D721Med (cell line): ENCODE measurements at regions not wholly inside any gene's neighbourhood (a gene's known extent, or its start where the extent isn't known, plus 50 kb on each side); places are given as distances from the start of the nearest gene placed in this dataset.
"Not testable (repeated sequence)": the region's sequence is repeated elsewhere in the genome, so short reads cannot be mapped to it uniquely, and the experiment has no call there.

Experiments used
- DNase-seq: peaks from one replicate; pipeline ENCODE4 v3.0.0; 2011; ENCODE audit warnings: low spot score; ENCODE audit not compliant: insufficient read length
- FAIRE-seq: peaks from 2 replicates; lab custom pipeline; 2011; peaks lifted over from hg19 to GRCh38; lab: Jason Lieb, UNC
- TF ChIP-seq, protein P1 (sequence below): IDR thresholded peaks from 2 replicates; pipeline ENCODE4 v1.5.1; 2012; ENCODE audit warnings: mild to moderate bottlenecking, control low read depth; ENCODE audit not compliant: insufficient read depth; ENCODE audit errors: missing control alignments

GRCh38 chr2:144642131-144642530 lies 122.2 kb upstream of the ZEB2 start:
- TF ChIP-seq, protein P1, sequence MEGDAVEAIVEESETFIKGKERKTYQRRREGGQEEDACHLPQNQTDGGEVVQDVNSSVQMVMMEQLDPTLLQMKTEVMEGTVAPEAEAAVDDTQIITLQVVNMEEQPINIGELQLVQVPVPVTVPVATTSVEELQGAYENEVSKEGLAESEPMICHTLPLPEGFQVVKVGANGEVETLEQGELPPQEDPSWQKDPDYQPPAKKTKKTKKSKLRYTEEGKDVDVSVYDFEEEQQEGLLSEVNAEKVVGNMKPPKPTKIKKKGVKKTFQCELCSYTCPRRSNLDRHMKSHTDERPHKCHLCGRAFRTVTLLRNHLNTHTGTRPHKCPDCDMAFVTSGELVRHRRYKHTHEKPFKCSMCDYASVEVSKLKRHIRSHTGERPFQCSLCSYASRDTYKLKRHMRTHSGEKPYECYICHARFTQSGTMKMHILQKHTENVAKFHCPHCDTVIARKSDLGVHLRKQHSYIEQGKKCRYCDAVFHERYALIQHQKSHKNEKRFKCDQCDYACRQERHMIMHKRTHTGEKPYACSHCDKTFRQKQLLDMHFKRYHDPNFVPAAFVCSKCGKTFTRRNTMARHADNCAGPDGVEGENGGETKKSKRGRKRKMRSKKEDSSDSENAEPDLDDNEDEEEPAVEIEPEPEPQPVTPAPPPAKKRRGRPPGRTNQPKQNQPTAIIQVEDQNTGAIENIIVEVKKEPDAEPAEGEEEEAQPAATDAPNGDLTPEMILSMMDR, result no peak

DNA sequence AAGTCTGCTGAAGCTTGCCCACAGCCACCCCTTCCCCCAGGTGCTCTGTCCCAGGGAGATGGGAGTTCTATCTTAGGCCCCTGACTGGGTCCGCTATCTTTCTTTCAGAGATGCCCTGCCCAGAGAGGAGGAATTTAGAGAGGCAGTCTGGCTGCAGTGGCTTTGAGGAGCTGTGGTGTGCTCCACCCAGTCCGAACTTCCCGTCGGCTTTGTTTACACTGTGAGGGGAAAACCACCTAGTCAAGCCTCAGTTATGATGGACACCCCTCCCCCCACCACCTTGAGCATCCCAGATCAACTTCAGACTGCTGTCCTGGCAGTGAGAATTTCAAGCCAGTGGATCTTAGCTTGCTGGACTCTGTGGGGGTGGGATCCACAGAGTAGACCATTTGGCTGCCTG lies 118.3 kb upstream of the ZEB2 start:
- not testable (repeated sequence) for FAIRE-seq, DNase-seq

More at GRCh38 chr2:144642131-144642530, 122.2 kb upstream of the ZEB2 start:
- DNase-seq (no peak), FAIRE-seq (peak; percentile 81)

DNA sequence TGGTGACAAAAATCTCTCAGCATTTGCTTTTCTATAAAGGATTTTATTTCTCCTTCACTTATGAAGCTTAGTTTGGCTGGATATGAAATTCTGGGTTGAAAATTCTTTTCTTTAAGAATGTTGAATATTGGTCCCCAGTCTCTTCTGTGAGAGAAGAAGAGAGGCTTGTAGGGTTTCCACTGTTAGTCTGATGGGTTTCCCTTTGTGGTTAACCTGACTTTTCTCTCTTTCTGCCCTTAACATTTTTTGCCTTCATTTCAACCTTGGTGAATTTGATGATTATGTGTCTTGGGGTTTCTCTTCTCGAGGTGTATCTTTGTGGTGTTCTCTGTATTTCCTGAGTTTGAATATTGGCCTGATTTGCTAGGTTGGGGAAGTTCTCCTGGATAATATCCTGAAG lies 116.9 kb upstream of the ZEB2 start:
- FAIRE-seq, DNase-seq: not testable (repeated sequence)

- DNase-seq, result no peak
- no peak for FAIRE-seq
- TF ChIP-seq, protein P1, result no peak
Measured at GRCh38 chr2:144632809-144633208, 112.9 kb upstream of the ZEB2 start.

DNA sequence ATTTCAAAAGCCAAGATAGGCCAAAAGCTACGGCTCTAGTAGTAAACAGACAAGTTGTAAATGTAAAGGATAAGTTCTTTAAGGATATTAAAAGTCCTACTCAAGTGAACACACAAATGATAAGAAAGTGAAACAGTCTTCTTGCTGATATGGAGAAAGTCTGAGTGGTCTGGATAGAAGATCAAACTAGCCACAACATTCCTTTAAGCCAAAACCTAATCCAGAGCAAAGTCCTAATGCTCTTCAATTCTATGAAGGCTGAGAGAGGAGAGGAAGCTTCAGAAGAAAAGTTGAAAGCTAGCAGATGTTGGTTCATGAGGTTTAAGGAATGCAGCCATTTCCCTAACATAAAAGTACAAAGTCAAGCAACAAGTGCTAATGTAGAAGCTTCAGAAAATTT lies 111.7 kb upstream of the ZEB2 start:
- no peak for FAIRE-seq

DNA sequence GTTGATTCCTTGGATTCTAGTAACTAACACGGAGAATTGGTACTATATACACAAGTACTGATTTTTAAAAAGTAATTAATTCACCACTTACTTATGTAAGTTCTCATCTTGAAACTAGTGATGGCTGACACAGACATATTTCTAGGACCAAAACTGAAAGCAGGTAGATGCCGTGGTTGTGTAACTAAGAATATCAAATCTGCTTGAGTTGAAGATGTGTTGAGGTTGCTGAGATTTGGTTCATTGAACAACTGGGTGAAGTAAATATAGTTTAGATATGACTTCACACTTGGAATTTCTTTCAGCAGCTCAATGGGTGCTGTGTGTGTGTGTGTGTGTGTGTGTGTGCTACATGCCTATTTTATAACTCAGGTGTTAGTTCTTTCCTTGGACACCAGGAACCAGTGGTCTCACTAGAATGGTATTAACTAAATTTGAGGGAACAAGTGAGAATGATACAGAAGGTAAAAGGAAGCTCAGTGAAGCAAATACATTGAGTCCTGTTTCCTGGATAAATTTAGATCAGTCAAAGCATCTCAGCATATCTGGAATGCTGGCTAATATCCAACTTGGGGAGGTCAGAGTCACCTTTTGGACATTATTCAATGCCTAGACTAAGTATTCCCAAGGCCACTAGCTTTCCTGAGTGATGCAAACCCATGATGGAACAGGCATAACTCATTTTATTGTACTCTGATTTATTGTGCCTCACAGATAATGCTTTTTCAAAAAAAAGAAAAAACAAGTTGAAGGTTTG lies 110.7 kb upstream of the ZEB2 start:
- TF ChIP-seq, protein P1, result no peak
- no peak for FAIRE-seq
- no peak for DNase-seq

More for the DNA sequence above, 111.7 kb upstream of the ZEB2 start:
- no peak for DNase-seq
- TF ChIP-seq, protein P1, result no peak

DNA sequence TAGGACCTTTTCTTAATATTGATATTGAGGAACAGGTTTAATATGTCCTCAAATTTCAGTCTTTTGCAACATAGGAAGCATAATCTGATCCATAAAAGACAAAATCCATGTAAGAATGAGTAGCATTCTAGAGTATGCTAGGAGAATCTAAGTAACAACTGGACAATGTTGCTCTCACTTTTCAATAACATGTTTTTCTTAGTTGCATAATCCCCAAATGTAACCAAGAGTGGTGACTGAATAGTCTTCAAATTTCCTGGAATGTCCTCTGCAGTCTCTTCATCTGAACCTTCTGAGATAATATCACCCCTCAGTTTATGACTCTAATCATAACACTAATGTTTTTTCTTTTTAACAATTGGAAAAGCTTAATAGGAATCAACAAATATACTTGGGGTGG lies 110.0 kb upstream of the ZEB2 start:
- DNase-seq (no peak), FAIRE-seq (no peak)
- TF ChIP-seq, protein P1, result no peak

DNA sequence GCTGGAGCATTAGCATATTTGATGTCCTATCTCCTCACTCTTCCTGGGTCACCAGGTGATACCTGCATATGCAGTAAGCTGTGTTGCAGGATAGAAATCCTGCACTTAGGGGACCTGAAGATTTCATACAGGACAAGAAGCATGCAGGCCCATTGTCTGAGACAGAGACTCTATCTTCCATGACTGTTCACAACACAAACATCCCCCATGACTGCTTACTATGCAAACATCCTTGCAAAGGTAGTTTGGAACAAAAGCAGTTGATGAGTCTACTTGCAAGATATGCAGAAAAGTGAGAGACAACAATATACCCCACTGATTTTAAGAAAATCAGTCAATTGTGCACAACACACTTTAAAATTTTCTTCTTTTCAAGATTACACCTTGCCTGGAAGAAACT lies 108.6 kb upstream of the ZEB2 start:
- TF ChIP-seq, protein P1, result no peak
- no peak for DNase-seq
- FAIRE-seq, result no peak
